H1 (cell line): ENCODE measurements at regions not wholly inside any gene's neighbourhood (a gene's known extent, or its start where the extent isn't known, plus 50 kb on each side); places are given as distances from the start of the nearest gene placed in this dataset.

ENCODE experiments used
- ATF3 ChIP-seq: IDR thresholded peaks from 2 replicates; pipeline ENCODE4 v1.6.1; 2011; ENCODE audit warnings: low read depth, mild to moderate bottlenecking, low read length; ENCODE audit not compliant: insufficient read depth
- CHD2 ChIP-seq: IDR thresholded peaks from 2 replicates; pipeline ENCODE4 v1.6.1; 2012; ENCODE audit warnings: low read length, improper control_type of control experiment
- CTCF ChIP-seq, 3 experiments: IDR thresholded peaks; 1 replicate in 2 of 3; 2 replicates in 1 of 3; pipeline versions ENCODE4 v1.5.1 to v1.6.1; 2011; ENCODE audit warnings: low read length in 3 of 3, mild to moderate bottlenecking in 3 of 3, inconsistent platforms in 2 of 3, low read depth in 1 of 3, moderate library complexity in 1 of 3; ENCODE audit not compliant: insufficient read depth in 1 of 3; ENCODE audit errors: control extremely low read depth in 1 of 3
- EZH2 ChIP-seq: fragments of 200-600 bp; sonication (generic); IDR thresholded peaks from 2 replicates; pipeline ENCODE4 v1.7.1; 2012; ENCODE audit warnings: low read depth, mild to moderate bottlenecking, moderate library complexity, low read length, inconsistent platforms; ENCODE audit not compliant: severe bottlenecking
- JUND ChIP-seq: IDR thresholded peaks from 2 replicates; pipeline ENCODE4 v1.6.1; 2011; ENCODE audit warnings: mild to moderate bottlenecking, improper control_type of control experiment, low read length
- POLR2A ChIP-seq, 2 experiments: IDR thresholded peaks; 1 replicate in 1 of 2; 2 replicates in 1 of 2; pipeline ENCODE4 v1.6.1; 2011; ENCODE audit warnings: low read depth in 2 of 2, low read length in 2 of 2, mild to moderate bottlenecking in 2 of 2; ENCODE audit errors: control extremely low read depth in 1 of 2
- POLR2AphosphoS5 ChIP-seq: IDR thresholded peaks from 2 replicates; pipeline ENCODE4 v1.6.1; 2011; ENCODE audit warnings: low read depth, low read length
- SAP30 ChIP-seq: fragments of 300-600 bp; sonication (generic); IDR thresholded peaks from 2 replicates; pipeline ENCODE4 v1.7.1; 2012; ENCODE audit warnings: low read length, moderate library complexity, mild to moderate bottlenecking, inconsistent platforms; ENCODE audit not compliant: insufficient read depth, insufficient replicate concordance
- SP2 ChIP-seq: IDR thresholded peaks from 2 replicates; pipeline ENCODE4 v1.6.1; 2012; ENCODE audit warnings: mild to moderate bottlenecking, low read length, inconsistent platforms
- TEAD4 ChIP-seq: IDR thresholded peaks from 2 replicates; pipeline ENCODE4 v1.6.1; 2012; ENCODE audit warnings: low read depth, low read length, inconsistent platforms, mixed read lengths
- YY1 ChIP-seq: IDR thresholded peaks from 2 replicates; pipeline ENCODE4 v1.6.1; 2011; ENCODE audit warnings: low read depth, mild to moderate bottlenecking, low read length
- TF ChIP-seq, protein P1 (sequence below): IDR thresholded peaks from 2 replicates; pipeline ENCODE4 v1.6.1; 2012; ENCODE audit warnings: inconsistent platforms

DNA sequence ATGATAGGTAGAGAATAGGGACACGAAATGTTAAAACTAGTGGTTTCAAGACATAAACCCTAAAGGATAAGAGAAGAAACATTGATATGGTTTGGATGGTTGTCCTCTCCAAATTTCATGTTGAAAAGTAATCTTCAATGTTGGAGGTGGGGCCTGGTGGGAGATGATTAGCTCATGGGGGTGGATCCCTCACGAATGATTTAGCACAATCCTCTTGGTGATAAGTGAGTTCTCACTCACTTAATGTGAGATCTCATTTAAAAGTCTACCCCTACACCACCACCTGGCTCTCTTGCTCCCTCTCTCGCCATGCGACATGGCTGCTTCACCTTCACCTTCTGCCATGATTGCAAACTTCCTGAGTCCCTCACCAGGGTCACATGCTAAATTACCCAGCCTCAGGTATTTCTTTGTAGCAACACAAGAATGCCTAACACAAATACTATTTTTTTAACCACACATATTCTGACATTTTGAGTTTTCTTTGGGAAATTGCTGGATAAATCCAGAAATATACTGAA, 242.4 kb upstream of the PHF14 start:
- TF ChIP-seq ATF3 (no peak), CTCF (IDR thresholded peaks at IDR 0.05; ENCODE audit: control extremely low read depth in 1 of 3, insufficient read depth in 1 of 3, low read depth in 1 of 3, low read length in 3 of 3) (no peak), POLR2AphosphoS5 (no peak), POLR2A (IDR thresholded peaks at IDR 0.05; ENCODE audit: control extremely low read depth in 1 of 2, low read depth in 2 of 2, low read length in 2 of 2) (no peak), JUND (no peak), SAP30 (no peak), SP2 (no peak), CHD2 (no peak), EZH2 (no peak), TEAD4 (no peak), YY1 (no peak)
- TF ChIP-seq, protein P1, sequence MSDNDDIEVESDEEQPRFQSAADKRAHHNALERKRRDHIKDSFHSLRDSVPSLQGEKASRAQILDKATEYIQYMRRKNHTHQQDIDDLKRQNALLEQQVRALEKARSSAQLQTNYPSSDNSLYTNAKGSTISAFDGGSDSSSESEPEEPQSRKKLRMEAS, result no peak
